A673 (cell line): ENCODE measurements at regions not wholly inside any gene's neighbourhood (a gene's known extent, or its start where the extent isn't known, plus 50 kb on each side); places are given as distances from the start of the nearest gene placed in this dataset.

ENCODE experiments used
- BruUV-seq: library from RNA; stranded (reverse); fragments of 400-500 nt; replicated peaks from 2 replicates; lab custom pipeline; 2021; lab: Mats Ljungman, UMichigan
- CTCF ChIA-PET: fragments of 300-600 bp; sonication (Branson Sonifier 250); formaldehyde crosslinking; loops from one replicate; lab custom pipeline; 2022; ENCODE audit warnings: antibody characterized with exemption; lab: Charles Lee
- POLR2A ChIA-PET: fragments of 300-600 bp; sonication (Branson Sonifier 250); formaldehyde crosslinking; loops from one replicate; lab custom pipeline; 2022; ENCODE audit warnings: antibody characterized with exemption; ENCODE audit not compliant: low non-redundant PET; lab: Charles Lee
- DNase-seq: peaks from one replicate; pipeline ENCODE4 v3.0.0-alpha.2; 2015; ENCODE audit warnings: low spot score
- H3K27ac ChIP-seq: fragments of 200-600 bp; sonication (generic); 2 replicates; pipeline ENCODE4 v1.5.1; 2016; ENCODE audit warnings: mixed run types, low read depth, mild to moderate bottlenecking, mixed read lengths, antibody characterized with exemption, low read length; ENCODE audit not compliant: poor library complexity, severe bottlenecking
- H3K27me3 ChIP-seq: fragments of 200-600 bp; sonication (generic); replicated peaks from 2 replicates; pipeline ENCODE4 v1.6.1; 2017; ENCODE audit warnings: mixed run types, low read depth, mild to moderate bottlenecking, mixed read lengths, antibody characterized with exemption, low read length; ENCODE audit not compliant: insufficient read depth, poor library complexity
- H3K36me3 ChIP-seq: fragments of 200-600 bp; sonication (generic); 2 replicates; pipeline ENCODE4 v1.6.1; 2016; ENCODE audit warnings: mixed run types, mild to moderate bottlenecking, mixed read lengths, antibody characterized with exemption, low read length; ENCODE audit not compliant: insufficient read depth, poor library complexity, severe bottlenecking
- H3K4me1 ChIP-seq: fragments of 200-600 bp; sonication (generic); 2 replicates; pipeline ENCODE4 v1.6.1; 2017; ENCODE audit warnings: mixed run types, mild to moderate bottlenecking, mixed read lengths, antibody characterized with exemption, low read length; ENCODE audit not compliant: insufficient read depth, poor library complexity, severe bottlenecking
- H3K4me3 ChIP-seq: fragments of 200-600 bp; sonication (generic); 2 replicates; pipeline ENCODE4 v1.5.1; 2016; ENCODE audit warnings: low read depth, mixed run types, mild to moderate bottlenecking, mixed read lengths, low read length; ENCODE audit not compliant: poor library complexity, severe bottlenecking
- H3K9me3 ChIP-seq: fragments of 200-600 bp; sonication (generic); 2 replicates; pipeline ENCODE4 v1.6.1; 2016; ENCODE audit warnings: mixed run types, low read depth, mild to moderate bottlenecking, mixed read lengths, antibody characterized with exemption, low read length; ENCODE audit not compliant: poor library complexity, severe bottlenecking
- EZH2 ChIP-seq: fragments of 200-600 bp; sonication (generic); IDR thresholded peaks from 2 replicates; pipeline ENCODE4 v1.6.1; 2017; ENCODE audit warnings: borderline replicate concordance, low read depth, mild to moderate bottlenecking, mixed read lengths, antibody characterized with exemption, low read length; ENCODE audit not compliant: poor library complexity, severe bottlenecking
- intact Hi-C: fragments of 100-400 bp; cut with micrococcal nuclease; formaldehyde crosslinking; loops from one replicate; pipeline ENCODE4 v1.10.0; 2022; ENCODE audit not compliant: unreplicated experiment
- TF ChIP-seq, protein P1 (sequence below): fragments of 300-800, 200-600 bp; sonication (generic); conservative IDR thresholded peaks from 2 replicates; pipeline ENCODE4 v1.5.1; 2017; ENCODE audit warnings: low read depth, mild to moderate bottlenecking, antibody characterized with exemption, low read length, moderate library complexity, mixed read lengths

DNA sequence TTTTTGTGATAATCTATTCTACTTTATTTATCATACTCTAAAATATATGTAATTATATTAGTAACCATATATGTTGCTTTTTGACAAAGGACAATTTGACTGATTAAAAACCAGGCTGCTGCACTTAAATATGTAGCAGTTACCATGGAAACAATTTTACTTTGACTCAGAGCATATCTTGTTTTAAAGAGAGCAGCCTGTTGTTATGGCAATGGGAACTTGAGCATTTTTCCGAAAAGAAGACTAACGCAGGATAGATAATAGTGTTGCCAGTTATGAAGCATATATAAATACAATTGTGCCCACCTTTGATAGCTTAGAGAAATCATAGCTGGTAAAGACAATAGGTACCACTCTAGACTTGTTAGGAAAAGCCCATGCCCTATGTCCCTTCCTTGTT is 283.0 kb downstream of the GASK1B start:
- POLR2A ChIA-PET = no interaction called here

DNA sequence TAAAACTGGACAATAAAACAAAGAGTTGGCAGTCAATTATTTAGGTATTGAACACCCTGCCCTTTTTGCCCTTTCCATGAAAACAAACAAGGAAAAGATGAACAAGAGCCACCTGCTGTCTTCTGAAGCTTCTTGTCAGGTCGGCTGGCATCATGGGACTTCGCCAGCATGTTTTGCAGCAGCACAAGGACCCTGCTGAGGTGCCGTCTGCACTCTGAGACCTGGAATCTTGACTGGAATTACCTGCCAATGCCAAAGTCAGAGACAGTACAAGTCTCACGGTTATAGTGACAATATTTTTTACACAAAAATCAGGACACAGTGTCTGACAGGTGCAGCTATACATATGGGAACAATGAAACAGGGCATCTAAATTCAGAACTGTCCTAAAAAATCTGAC is 284.5 kb downstream of the GASK1B start:
- ChIA-PET CTCF (no interaction called here), POLR2A (no interaction called here)
- Histone ChIP-seq H3K27ac (no peak overlapping the region), H3K36me3 (no peaks in the 10 kb centered on the region), H3K4me3 (no peak overlapping the region), H3K27me3 (no peaks in the 10 kb centered on the region), H3K4me1 (no peaks in the 10 kb centered on the region), H3K9me3 (no peaks in the 10 kb centered on the region)
- intact Hi-C loops = no loop called here
- DNase-seq = no peak
- no TSS peak for BruUV-seq
- TF ChIP-seq, protein P1, sequence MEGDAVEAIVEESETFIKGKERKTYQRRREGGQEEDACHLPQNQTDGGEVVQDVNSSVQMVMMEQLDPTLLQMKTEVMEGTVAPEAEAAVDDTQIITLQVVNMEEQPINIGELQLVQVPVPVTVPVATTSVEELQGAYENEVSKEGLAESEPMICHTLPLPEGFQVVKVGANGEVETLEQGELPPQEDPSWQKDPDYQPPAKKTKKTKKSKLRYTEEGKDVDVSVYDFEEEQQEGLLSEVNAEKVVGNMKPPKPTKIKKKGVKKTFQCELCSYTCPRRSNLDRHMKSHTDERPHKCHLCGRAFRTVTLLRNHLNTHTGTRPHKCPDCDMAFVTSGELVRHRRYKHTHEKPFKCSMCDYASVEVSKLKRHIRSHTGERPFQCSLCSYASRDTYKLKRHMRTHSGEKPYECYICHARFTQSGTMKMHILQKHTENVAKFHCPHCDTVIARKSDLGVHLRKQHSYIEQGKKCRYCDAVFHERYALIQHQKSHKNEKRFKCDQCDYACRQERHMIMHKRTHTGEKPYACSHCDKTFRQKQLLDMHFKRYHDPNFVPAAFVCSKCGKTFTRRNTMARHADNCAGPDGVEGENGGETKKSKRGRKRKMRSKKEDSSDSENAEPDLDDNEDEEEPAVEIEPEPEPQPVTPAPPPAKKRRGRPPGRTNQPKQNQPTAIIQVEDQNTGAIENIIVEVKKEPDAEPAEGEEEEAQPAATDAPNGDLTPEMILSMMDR = no peak
- TF ChIP-seq EZH2 = no peak

More for the DNA sequence above, 283.0 kb downstream of the GASK1B start:
- Histone ChIP-seq H3K27me3 (no peaks in the 10 kb centered on the region), H3K27ac (no peak overlapping the region), H3K4me1 (no peaks in the 10 kb centered on the region), H3K9me3 (no peaks in the 10 kb centered on the region), H3K36me3 (no peaks in the 10 kb centered on the region), H3K4me3 (no peak overlapping the region)
- intact Hi-C loops = no loop called here
- no peak for TF ChIP-seq EZH2
- TF ChIP-seq, protein P1 = no peak
- CTCF ChIA-PET = no interaction called here
- DNase-seq = no peak
- BruUV-seq = no TSS peak

DNA sequence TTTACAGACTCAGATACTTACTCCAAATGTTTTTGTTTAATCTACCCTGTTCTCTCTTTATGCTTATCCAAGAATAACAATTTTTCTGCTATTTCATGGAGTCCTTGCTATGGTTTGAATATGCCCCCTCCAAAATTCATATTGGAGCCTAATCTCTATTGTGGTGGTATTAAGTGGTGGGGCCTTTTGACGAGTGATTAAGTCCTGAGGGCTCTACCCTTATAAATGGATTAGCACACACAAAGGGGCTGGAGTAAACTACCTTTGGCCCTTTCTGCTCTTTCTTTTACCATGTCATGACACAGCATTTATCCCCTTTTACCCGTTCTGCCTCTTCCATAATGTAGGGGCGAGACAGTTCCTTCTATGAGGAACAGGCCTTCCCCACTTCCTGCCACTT is 285.5 kb downstream of the GASK1B start:
- no peaks in the 10 kb centered on the region for H3K9me3 ChIP-seq
- no peaks in the 10 kb centered on the region for H3K36me3 ChIP-seq
- no peak for TF ChIP-seq EZH2
- TF ChIP-seq, protein P1 = no peak
- no TSS peak for BruUV-seq
- DNase-seq = no peak
- no peaks in the 10 kb centered on the region for H3K4me1 ChIP-seq
- no peak overlapping the region for H3K4me3 ChIP-seq
- intact Hi-C loops = no loop called here
- H3K27me3 ChIP-seq = no peaks in the 10 kb centered on the region
- ChIA-PET POLR2A (no interaction called here), CTCF (no interaction called here)
- no peak overlapping the region for H3K27ac ChIP-seq
